Endothelial cell of umbilical vein (primary cell): ENCODE measurements at regions not wholly inside any gene's neighbourhood (a gene's known extent, or its start where the extent isn't known, plus 50 kb on each side); places are given as distances from the start of the nearest gene placed in this dataset.

Experiments
- BruUV-seq: library from RNA; stranded (reverse); fragments of 400-500 nt; replicated peaks from 2 replicates; lab custom pipeline; 2021; lab: Mats Ljungman, UMichigan
- CTCF ChIA-PET: fragments of 300-600, 350-600 bp; sonication (Branson Sonifier 250); formaldehyde crosslinking; loops from one replicate; lab custom pipeline; 2021; ENCODE audit warnings: antibody characterized with exemption, inconsistent platforms; lab: Charles Lee
- POLR2A ChIA-PET: fragments of 300-600, 350-600 bp; sonication (Branson Sonifier 250); formaldehyde crosslinking; loops from one replicate; lab custom pipeline; 2021; ENCODE audit warnings: antibody characterized with exemption, inconsistent platforms; lab: Charles Lee
- DNase-seq: peaks from one replicate; pipeline ENCODE4 v3.0.0-alpha.2; 2011; ENCODE audit warnings: low read depth, low spot score
- FAIRE-seq: peaks from 2 replicates; lab custom pipeline; 2011; peaks lifted over from hg19 to GRCh38; lab: Jason Lieb, UNC
- H2AFZ ChIP-seq: 2 replicates; pipeline ENCODE4 v1.6.0; 2012; ENCODE audit warnings: low read depth, low read length, control low read depth, inconsistent platforms
- H3K27ac ChIP-seq: 2 replicates; pipeline ENCODE4 v1.5.1; 2011; ENCODE audit warnings: low read depth, mild to moderate bottlenecking, control low read depth, low read length, moderate library complexity; ENCODE audit not compliant: insufficient read depth
- H3K27me3 ChIP-seq, 2 experiments: 2 replicates each; pipeline versions ENCODE4 v1.6.0 to v1.6.1; 2011; ENCODE audit warnings: low read length in 2 of 2, mixed read lengths in 1 of 2; ENCODE audit not compliant: control insufficient read depth in 2 of 2, insufficient read depth in 2 of 2
- H3K36me3 ChIP-seq, 2 experiments: 2 replicates in 1 of 2; 3 replicates in 1 of 2; pipeline ENCODE4 v1.5.1; 2011; ENCODE audit warnings: low read length in 2 of 2, mild to moderate bottlenecking in 1 of 2, moderate library complexity in 1 of 2; ENCODE audit not compliant: control insufficient read depth in 2 of 2, insufficient read depth in 2 of 2; ENCODE audit errors: extremely low read depth in 1 of 2
- H3K4me1 ChIP-seq: 3 replicates; pipeline ENCODE4 v1.5.1; 2011; ENCODE audit warnings: mild to moderate bottlenecking, low read length; ENCODE audit not compliant: control insufficient read depth, insufficient read depth; ENCODE audit errors: extremely low read depth
- H3K4me2 ChIP-seq: 2 replicates; pipeline ENCODE4 v1.6.1; 2011; ENCODE audit warnings: low read length, control low read depth, mixed read lengths; ENCODE audit not compliant: insufficient read depth
- H3K4me3 ChIP-seq, 3 experiments: fragments of 200-600 bp in 1 of 3; sonication (generic), shearing (Covaris generic) in 1 of 3; replicated peaks in 1 of 3; 2 replicates each; pipeline ENCODE4 v1.5.1; 2011 to 2016; ENCODE audit warnings: control low read depth in 3 of 3, low read length in 3 of 3, mild to moderate bottlenecking in 2 of 3, inconsistent platforms in 1 of 3, low read depth in 1 of 3, moderate library complexity in 1 of 3; ENCODE audit not compliant: insufficient read depth in 1 of 3
- H3K79me2 ChIP-seq: 2 replicates; pipeline ENCODE4 v1.6.0; 2012; ENCODE audit warnings: low read length, inconsistent platforms; ENCODE audit not compliant: control insufficient read depth, insufficient read depth
- H3K9ac ChIP-seq: replicated peaks from 2 replicates; pipeline ENCODE3; 2011; ENCODE audit warnings: low read length, control low read depth; ENCODE audit not compliant: insufficient read depth; ENCODE audit errors: extremely low read depth
- H3K9me1 ChIP-seq: replicated peaks from 3 replicates; pipeline ENCODE4 v1.6.0; 2011; ENCODE audit warnings: mild to moderate bottlenecking, low read length; ENCODE audit not compliant: control insufficient read depth, insufficient read depth; ENCODE audit errors: extremely low read depth
- H3K9me3 ChIP-seq: replicated peaks from 2 replicates; pipeline ENCODE4 v1.5.1; 2012; ENCODE audit warnings: low read length, inconsistent platforms; ENCODE audit not compliant: control insufficient read depth, insufficient read depth
- H4K20me1 ChIP-seq: replicated peaks from 2 replicates; pipeline ENCODE3; 2011; ENCODE audit warnings: mild to moderate bottlenecking, low read length; ENCODE audit not compliant: control insufficient read depth, insufficient read depth; ENCODE audit errors: extremely low read depth
- CTCF ChIP-seq, 2 donors: IDR thresholded peaks; 1 replicate in 1 of 2; 2 replicates in 1 of 2; pipeline ENCODE4 v1.5.1; 2011; ENCODE audit warnings: low read length in 2 of 2, mild to moderate bottlenecking in 2 of 2, moderate library complexity in 2 of 2, control low read depth in 1 of 2, inconsistent platforms in 1 of 2, low read depth in 1 of 2; ENCODE audit not compliant: insufficient read depth in 1 of 2; ENCODE audit errors: extremely low read depth in 1 of 2
- EZH2 ChIP-seq: IDR thresholded peaks from 2 replicates; pipeline ENCODE4 v1.6.1; 2012; ENCODE audit warnings: borderline replicate concordance, low read depth, mild to moderate bottlenecking, moderate library complexity, low read length, inconsistent platforms; ENCODE audit not compliant: severe bottlenecking
- FOS ChIP-seq: IDR thresholded peaks from 2 replicates; pipeline ENCODE4 v1.6.1; 2011; ENCODE audit warnings: mild to moderate bottlenecking, low read length, moderate library complexity, borderline replicate concordance; ENCODE audit not compliant: insufficient read depth
- GATA2 ChIP-seq: IDR thresholded peaks from 2 replicates; pipeline ENCODE4 v1.7.0; 2011; ENCODE audit warnings: low read depth, mild to moderate bottlenecking, moderate library complexity, mixed read lengths, low read length; ENCODE audit not compliant: insufficient read length, insufficient read depth
- JUN ChIP-seq: IDR thresholded peaks from 2 replicates; pipeline ENCODE4 v1.6.1; 2011; ENCODE audit warnings: borderline replicate concordance, low read depth; ENCODE audit not compliant: insufficient read length, insufficient read depth
- POLR2A ChIP-seq: IDR thresholded peaks from 2 replicates; pipeline ENCODE4 v1.6.1; 2012; ENCODE audit warnings: low read depth, mild to moderate bottlenecking, control low read depth, low read length
- POLR2AphosphoS5 ChIP-seq: IDR thresholded peaks from 2 replicates; pipeline ENCODE4 v1.6.1; 2012; ENCODE audit warnings: low read depth, mild to moderate bottlenecking, control low read depth, low read length, moderate library complexity; ENCODE audit not compliant: insufficient read depth
- dilution Hi-C: fragments of 300-500 bp; cut with MboI; formaldehyde crosslinking; loops from one replicate; pipeline ENCODE4 v1.15.0; 2019; ENCODE audit warnings: low sequenced_read_pairs; ENCODE audit not compliant: extremely low pct_ligation_motif_present
- intact Hi-C: fragments of 100-400 bp; cut with micrococcal nuclease; formaldehyde crosslinking; loops from one replicate; pipeline ENCODE4 v1.10.0; 2022

GRCh38 chr10:65754112-65754511, 1171.7 kb upstream of the LRRTM3 start:
- Histone ChIP-seq H3K9me3 (no peaks in the 10 kb centered on the region), H3K4me2 (no peak overlapping the region), H4K20me1 (no peaks in the 10 kb centered on the region), H3K36me3 (no peaks in the 10 kb centered on the region), H3K79me2 (no peaks in the 10 kb centered on the region), H3K27ac (no peak overlapping the region), H3K4me3 (no peak overlapping the region), H2AFZ (no peak overlapping the region), H3K4me1 (no peaks in the 10 kb centered on the region), H3K9ac (no peak overlapping the region), H3K9me1 (no peaks in the 10 kb centered on the region), H3K27me3 (no peaks in the 10 kb centered on the region)
- ChIA-PET CTCF (interaction anchor here (1.9 kb wide), 1 partner anchor 15 kb away, joined by 4 read pairs; no protein-coding TSS in a partner anchor), POLR2A (no interaction called here)
- DNase-seq (no peak), FAIRE-seq (no peak)
- BruUV-seq = no TSS peak
- TF ChIP-seq EZH2 = no peak
- no peak for TF ChIP-seq GATA2
- no peak for TF ChIP-seq JUN
- TF ChIP-seq POLR2AphosphoS5 = no peak
- TF ChIP-seq FOS = no peak
- intact Hi-C loops (no loop called here), dilution Hi-C loops (no loop called here)

GRCh38 chr10:65762311-65762710, 1163.5 kb upstream of the LRRTM3 start:
- no peaks in the 10 kb centered on the region for H3K36me3 ChIP-seq
- H3K4me2 ChIP-seq = no peak overlapping the region
- intact Hi-C loops (no loop called here), dilution Hi-C loops (no loop called here)
- no peaks in the 10 kb centered on the region for H3K9me3 ChIP-seq
- BruUV-seq = no TSS peak
- DNase-seq (no peak), FAIRE-seq (no peak)
- POLR2A ChIA-PET = no interaction called here
- no peaks in the 10 kb centered on the region for H3K79me2 ChIP-seq
- CTCF ChIA-PET = no interaction called here
- no peak overlapping the region for H3K4me3 ChIP-seq
- H3K9ac ChIP-seq = no peak overlapping the region
- no peaks in the 10 kb centered on the region for H3K4me1 ChIP-seq
- no peak overlapping the region for H2AFZ ChIP-seq
- no peak overlapping the region for H3K27ac ChIP-seq
- H3K27me3 ChIP-seq = no peaks in the 10 kb centered on the region
- H3K9me1 ChIP-seq = no peaks in the 10 kb centered on the region
- TF ChIP-seq POLR2A = no peak
- no peak for TF ChIP-seq JUN
- no peak for TF ChIP-seq CTCF (IDR thresholded peaks at IDR 0.05; ENCODE audit: extremely low read depth in 1 of 2, insufficient read depth in 1 of 2, low read depth in 1 of 2, low read length in 2 of 2)
- H4K20me1 ChIP-seq = no peaks in the 10 kb centered on the region
